K562 (cell line): ENCODE measurements at regions not wholly inside any gene's neighbourhood (a gene's known extent, or its start where the extent isn't known, plus 50 kb on each side); places are given as distances from the start of the nearest gene placed in this dataset.

ENCODE experiments used
- FOXA1 ChIP-seq: fragments of 450-650 bp; IDR thresholded peaks from 2 replicates; pipeline ENCODE4 v1.6.1; 2016; ENCODE audit warnings: mild to moderate bottlenecking, borderline replicate concordance
- HEY1 ChIP-seq: fragments of 250-450 bp; sonication (Bioruptor Pico); IDR thresholded peaks from 2 replicates; pipeline ENCODE4 v1.5.0; 2020; ENCODE audit warnings: mild to moderate bottlenecking, moderate library complexity, borderline replicate concordance
- JUN ChIP-seq, 2 experiments: sonication (generic) in 1 of 2; formaldehyde crosslinking in 1 of 2; IDR thresholded peaks; 2 replicates each; pipeline versions ENCODE4 v1.6.1 to v1.8.0; 2012 to 2022; ENCODE audit warnings: borderline replicate concordance in 2 of 2, mild to moderate bottlenecking in 2 of 2, improper control_type of control experiment in 1 of 2, low read depth in 1 of 2, low read length in 1 of 2, missing genetic modification reagents in 1 of 2
- KAT2B ChIP-seq: IDR thresholded peaks from one replicate; pipeline ENCODE4 v1.6.1; 2012; ENCODE audit warnings: low read depth, mild to moderate bottlenecking, control low read depth, inconsistent platforms, low read length, moderate library complexity
- NRF1 ChIP-seq, 2 experiments: fragments of 450-650 bp; IDR thresholded peaks in 1 of 2; conservative IDR thresholded peaks in 1 of 2; 2 replicates each; pipeline ENCODE4 v1.6.1; 2014; ENCODE audit warnings: mild to moderate bottlenecking in 2 of 2
- POLR2A ChIP-seq: fragments of 450-650 bp; conservative IDR thresholded peaks from 2 replicates; pipeline ENCODE4 v1.6.1; 2016
- RB1 ChIP-seq: fragments of 450-650 bp; IDR thresholded peaks from 2 replicates; pipeline ENCODE4 v1.6.1; 2017; ENCODE audit warnings: low read depth, mild to moderate bottlenecking
- SRF ChIP-seq, 2 experiments: fragments of 250-450, 450-650 bp in 1 of 2; sonication (Bioruptor Pico) in 1 of 2; sonication (generic) in 1 of 2; formaldehyde crosslinking; IDR thresholded peaks; 2 replicates each; pipeline versions ENCODE4 v1.5.0 to v1.5.1; 2020 to 2022; ENCODE audit warnings: mild to moderate bottlenecking in 1 of 2, missing genetic modification reagents in 1 of 2
- ZNF253 ChIP-seq: fragments of 250-450 bp; sonication (Bioruptor Pico); conservative IDR thresholded peaks from 2 replicates; pipeline ENCODE4 v1.6.1; 2021; ENCODE audit warnings: mild to moderate bottlenecking
- ZSCAN29 ChIP-seq: fragments of 450-650 bp; IDR thresholded peaks from 2 replicates; pipeline ENCODE4 v1.6.1; 2017
- TF ChIP-seq, protein P1 (sequence below), 3 experiments: IDR thresholded peaks in 2 of 3; conservative IDR thresholded peaks in 1 of 3; 2 replicates each; pipeline ENCODE4 v1.5.1; 2011 to 2012; ENCODE audit warnings: low read length in 3 of 3, mild to moderate bottlenecking in 3 of 3, control low read depth in 2 of 3, improper control_type of control experiment in 1 of 3, inconsistent platforms in 1 of 3, low read depth in 1 of 3, mixed read lengths in 1 of 3, moderate library complexity in 1 of 3; ENCODE audit not compliant: insufficient read depth in 2 of 3
- TF ChIP-seq, protein P2 (sequence below), 2 experiments: fragments of 450-650 bp; IDR thresholded peaks; 2 replicates each; pipeline ENCODE4 v1.6.1; 2016
- TF ChIP-seq, protein P3 (sequence below): sonication (generic); formaldehyde crosslinking; IDR thresholded peaks from 2 replicates; pipeline ENCODE4 v1.9.0; 2022; ENCODE audit warnings: mild to moderate bottlenecking, missing genetic modification reagents
- TF ChIP-seq, protein P4 (sequence below): fragments of 250-450 bp; sonication (Bioruptor Pico); IDR thresholded peaks from 2 replicates; pipeline ENCODE4 v1.5.0; 2021; ENCODE audit warnings: mild to moderate bottlenecking, borderline replicate concordance

DNA sequence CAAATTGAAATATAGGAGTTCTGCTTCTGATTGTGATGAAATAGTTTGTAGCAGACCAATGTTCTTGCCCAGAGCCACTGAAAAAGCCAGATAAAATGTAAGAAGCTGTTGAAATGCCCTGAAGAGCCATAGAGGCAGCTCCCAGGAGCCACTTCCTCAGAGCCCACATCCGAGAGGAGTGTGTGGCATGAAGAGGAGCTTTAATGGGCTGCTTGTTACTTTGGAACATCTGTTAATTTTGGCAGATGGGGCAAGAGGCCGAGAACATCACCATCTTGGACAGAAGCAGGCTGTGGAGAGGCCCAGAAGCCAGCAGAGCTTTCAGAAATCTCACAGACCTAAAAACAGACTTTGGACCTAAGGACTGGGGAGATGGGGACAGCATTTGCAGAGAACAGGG, 370.8 kb downstream of the GADD45G start:
- TF ChIP-seq, protein P1, sequence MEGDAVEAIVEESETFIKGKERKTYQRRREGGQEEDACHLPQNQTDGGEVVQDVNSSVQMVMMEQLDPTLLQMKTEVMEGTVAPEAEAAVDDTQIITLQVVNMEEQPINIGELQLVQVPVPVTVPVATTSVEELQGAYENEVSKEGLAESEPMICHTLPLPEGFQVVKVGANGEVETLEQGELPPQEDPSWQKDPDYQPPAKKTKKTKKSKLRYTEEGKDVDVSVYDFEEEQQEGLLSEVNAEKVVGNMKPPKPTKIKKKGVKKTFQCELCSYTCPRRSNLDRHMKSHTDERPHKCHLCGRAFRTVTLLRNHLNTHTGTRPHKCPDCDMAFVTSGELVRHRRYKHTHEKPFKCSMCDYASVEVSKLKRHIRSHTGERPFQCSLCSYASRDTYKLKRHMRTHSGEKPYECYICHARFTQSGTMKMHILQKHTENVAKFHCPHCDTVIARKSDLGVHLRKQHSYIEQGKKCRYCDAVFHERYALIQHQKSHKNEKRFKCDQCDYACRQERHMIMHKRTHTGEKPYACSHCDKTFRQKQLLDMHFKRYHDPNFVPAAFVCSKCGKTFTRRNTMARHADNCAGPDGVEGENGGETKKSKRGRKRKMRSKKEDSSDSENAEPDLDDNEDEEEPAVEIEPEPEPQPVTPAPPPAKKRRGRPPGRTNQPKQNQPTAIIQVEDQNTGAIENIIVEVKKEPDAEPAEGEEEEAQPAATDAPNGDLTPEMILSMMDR (IDR thresholded peaks at IDR 0.05 in 2 of 3, conservative IDR thresholded peaks at IDR 0.05 in 1 of 3; ENCODE audit: insufficient read depth in 2 of 3, low read depth in 1 of 3, low read length in 3 of 3): no peak
- TF ChIP-seq FOXA1 (no peak), JUN (IDR thresholded peaks at IDR 0.05; ENCODE audit: borderline replicate concordance, low read depth, low read length) (no peak), JUN (CRISPR knock-in tag; IDR thresholded peaks at IDR 0.05; ENCODE audit: borderline replicate concordance) (no peak), SRF (CRISPR knock-in tag; IDR thresholded peaks at IDR 0.05) (no peak), RB1 (no peak), HEY1 (CRISPR knock-in tag) (no peak), NRF1 (conservative IDR thresholded peaks at IDR 0.05 in 1 of 2, IDR thresholded peaks at IDR 0.05 in 1 of 2) (no peak), POLR2A (no peak), ZNF253 (CRISPR knock-in tag) (no peak), ZSCAN29 (no peak), KAT2B (no peak)
- TF ChIP-seq, protein P2, sequence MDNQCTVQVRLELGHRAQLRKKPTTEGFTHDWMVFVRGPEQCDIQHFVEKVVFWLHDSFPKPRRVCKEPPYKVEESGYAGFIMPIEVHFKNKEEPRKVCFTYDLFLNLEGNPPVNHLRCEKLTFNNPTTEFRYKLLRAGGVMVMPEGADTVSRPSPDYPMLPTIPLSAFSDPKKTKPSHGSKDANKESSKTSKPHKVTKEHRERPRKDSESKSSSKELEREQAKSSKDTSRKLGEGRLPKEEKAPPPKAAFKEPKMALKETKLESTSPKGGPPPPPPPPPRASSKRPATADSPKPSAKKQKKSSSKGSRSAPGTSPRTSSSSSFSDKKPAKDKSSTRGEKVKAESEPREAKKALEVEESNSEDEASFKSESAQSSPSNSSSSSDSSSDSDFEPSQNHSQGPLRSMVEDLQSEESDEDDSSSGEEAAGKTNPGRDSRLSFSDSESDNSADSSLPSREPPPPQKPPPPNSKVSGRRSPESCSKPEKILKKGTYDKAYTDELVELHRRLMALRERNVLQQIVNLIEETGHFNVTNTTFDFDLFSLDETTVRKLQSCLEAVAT (IDR thresholded peaks at IDR 0.05): no peak
- TF ChIP-seq, protein P3, sequence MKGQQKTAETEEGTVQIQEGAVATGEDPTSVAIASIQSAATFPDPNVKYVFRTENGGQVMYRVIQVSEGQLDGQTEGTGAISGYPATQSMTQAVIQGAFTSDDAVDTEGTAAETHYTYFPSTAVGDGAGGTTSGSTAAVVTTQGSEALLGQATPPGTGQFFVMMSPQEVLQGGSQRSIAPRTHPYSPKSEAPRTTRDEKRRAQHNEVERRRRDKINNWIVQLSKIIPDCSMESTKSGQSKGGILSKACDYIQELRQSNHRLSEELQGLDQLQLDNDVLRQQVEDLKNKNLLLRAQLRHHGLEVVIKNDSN (CRISPR knock-in tag): no peak
- TF ChIP-seq, protein P4, sequence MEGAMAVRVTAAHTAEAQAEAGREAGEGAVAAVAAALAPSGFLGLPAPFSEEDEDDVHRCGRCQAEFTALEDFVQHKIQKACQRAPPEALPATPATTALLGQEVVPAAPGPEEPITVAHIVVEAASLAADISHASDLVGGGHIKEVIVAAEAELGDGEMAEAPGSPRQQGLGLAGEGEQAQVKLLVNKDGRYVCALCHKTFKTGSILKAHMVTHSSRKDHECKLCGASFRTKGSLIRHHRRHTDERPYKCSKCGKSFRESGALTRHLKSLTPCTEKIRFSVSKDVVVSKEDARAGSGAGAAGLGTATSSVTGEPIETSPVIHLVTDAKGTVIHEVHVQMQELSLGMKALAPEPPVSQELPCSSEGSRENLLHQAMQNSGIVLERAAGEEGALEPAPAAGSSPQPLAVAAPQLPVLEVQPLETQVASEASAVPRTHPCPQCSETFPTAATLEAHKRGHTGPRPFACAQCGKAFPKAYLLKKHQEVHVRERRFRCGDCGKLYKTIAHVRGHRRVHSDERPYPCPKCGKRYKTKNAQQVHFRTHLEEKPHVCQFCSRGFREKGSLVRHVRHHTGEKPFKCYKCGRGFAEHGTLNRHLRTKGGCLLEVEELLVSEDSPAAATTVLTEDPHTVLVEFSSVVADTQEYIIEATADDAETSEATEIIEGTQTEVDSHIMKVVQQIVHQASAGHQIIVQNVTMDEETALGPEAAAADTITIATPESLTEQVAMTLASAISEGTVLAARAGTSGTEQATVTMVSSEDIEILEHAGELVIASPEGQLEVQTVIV (CRISPR knock-in tag): no peak
